ENCODE measurements at regions not wholly inside any gene's neighbourhood (a gene's known extent, or its start where the extent isn't known, plus 50 kb on each side); places are given as distances from the start of the nearest gene placed in this dataset.
A peak's percentile ranks its signal among the peaks of the same experiment; 100 is the strongest.
"Not testable (repeated sequence)": the region's sequence is repeated elsewhere in the genome, so short reads cannot be mapped to it uniquely, and the experiment has no call there.

DNA sequence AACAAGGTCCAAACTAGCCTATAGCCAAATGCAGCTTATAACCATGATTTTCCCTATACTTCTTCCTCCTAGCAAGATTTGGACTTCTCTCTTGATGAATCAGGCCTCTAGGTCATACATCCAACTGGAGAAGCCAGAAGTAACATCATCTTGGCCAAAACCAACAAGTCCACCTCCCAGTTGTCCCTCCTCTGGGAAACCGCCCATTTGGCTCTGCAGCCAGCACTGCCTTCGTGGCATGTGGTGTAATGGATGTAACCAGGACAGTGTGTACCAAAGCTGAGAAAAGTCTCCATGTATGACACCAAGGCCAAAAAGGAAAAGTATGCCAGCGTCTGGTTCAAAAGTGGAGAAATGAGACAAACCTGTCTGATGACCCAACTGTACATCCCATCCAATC lies 59.3 kb upstream of the VASH1 start:
- no peak for DNase-seq

DNA sequence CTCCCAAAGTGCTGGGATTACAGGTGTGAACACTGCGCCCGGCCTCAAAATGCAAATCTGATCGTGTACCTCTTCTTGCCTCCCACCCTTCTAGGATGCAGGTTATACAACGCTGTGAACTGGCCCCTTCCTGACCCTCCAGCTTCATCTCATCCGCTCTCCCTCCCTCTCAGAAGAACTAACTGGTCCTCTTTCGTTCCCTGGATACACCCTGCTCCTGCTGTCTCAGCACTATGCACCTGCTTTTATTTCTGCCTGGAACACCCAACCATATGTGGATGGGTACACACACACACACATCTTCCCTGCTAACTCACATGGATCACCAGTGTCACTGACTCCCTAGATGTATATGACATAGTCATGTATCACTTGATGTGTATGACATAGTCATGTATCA lies 56.1 kb upstream of the VASH1 start:
- no peak for DNase-seq

- not testable (repeated sequence) for DNase-seq
Observed at GRCh38 chr14:76706207-76706606, 55.1 kb upstream of the VASH1 start.

- no peak for DNase-seq
Observed at GRCh38 chr14:76706811-76707210, 54.5 kb upstream of the VASH1 start.

DNA sequence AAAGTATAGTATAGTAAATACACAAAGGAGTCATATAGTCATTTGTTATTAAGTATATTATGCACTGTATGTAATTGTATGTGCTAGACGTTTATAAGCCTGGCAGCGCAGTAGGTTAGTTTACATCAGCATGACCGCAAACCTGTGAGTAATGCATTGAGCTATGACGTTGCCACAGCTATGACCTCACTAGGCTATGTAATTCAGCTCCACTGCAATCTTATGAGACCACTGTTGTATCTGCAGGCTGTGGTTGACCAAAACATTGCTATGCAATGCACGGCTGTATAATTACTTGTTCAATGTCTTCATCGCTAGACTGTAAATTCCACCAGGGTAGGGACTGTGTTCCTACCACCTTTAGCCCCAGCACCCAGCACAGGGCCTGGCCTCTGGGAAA lies 53.2 kb upstream of the VASH1 start:
- peak; percentile 12 for DNase-seq

DNA sequence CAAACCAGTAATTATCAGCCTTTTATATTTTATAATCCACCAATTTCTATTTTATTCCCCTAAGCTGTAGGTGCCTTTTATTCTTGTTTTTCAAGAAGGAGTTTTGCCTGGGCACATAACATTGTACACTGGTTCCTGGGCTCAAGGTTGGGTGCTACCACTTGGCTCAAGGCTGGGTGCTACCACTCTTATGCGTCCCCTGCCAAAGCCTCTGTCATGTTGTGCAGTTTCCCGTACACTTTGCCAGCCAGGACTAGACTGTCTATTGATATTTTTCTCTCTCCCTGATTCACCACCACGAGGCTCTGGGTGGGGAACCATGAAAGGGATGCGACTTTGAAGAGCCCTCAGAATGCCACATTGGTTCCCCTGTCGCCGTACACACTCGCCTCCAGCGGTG lies 52.5 kb upstream of the VASH1 start:
- no peak for DNase-seq

GRCh38 chr14:76710056-76711010 lies 50.9 kb upstream of the VASH1 start:
- DNase-seq = peak; percentile 38
